Neural crest cell (in vitro differentiated cells): ENCODE measurements at regions not wholly inside any gene's neighbourhood (a gene's known extent, or its start where the extent isn't known, plus 50 kb on each side); places are given as distances from the start of the nearest gene placed in this dataset.

ENCODE experiments used
- DNase-seq: peaks from one replicate; pipeline ENCODE4 v3.0.0; 2021; ENCODE audit warnings: low read depth, mixed read lengths, low spot score
- H3K27ac Mint-ChIP-seq: one replicate; pipeline ENCODE4 v1.8.0; 2021; ENCODE audit warnings: mild to moderate bottlenecking, mixed read lengths; ENCODE audit not compliant: unreplicated experiment
- H3K27me3 Mint-ChIP-seq: 2 replicates; pipeline ENCODE4 v1.8.0; 2021; ENCODE audit warnings: low read depth, mild to moderate bottlenecking, mixed read lengths
- H3K36me3 Mint-ChIP-seq: 2 replicates; pipeline ENCODE4 v1.8.0; 2021; ENCODE audit warnings: low read depth, mild to moderate bottlenecking, mixed read lengths
- H3K4me1 Mint-ChIP-seq: 2 replicates; pipeline ENCODE4 v1.8.0; 2021; ENCODE audit warnings: mixed read lengths
- H3K4me3 Mint-ChIP-seq: one replicate; pipeline ENCODE4 v1.8.0; 2021; ENCODE audit warnings: mild to moderate bottlenecking, mixed read lengths
- H3K9me3 Mint-ChIP-seq: 2 replicates; pipeline ENCODE4 v1.8.0; 2021; ENCODE audit warnings: mixed read lengths
- TF ChIP-seq, protein P1 (sequence below): fragments of 200-600 bp; sonication (generic); conservative IDR thresholded peaks from 2 replicates; pipeline ENCODE4 v1.5.0; 2021; ENCODE audit warnings: antibody characterized with exemption, mild to moderate bottlenecking

DNA sequence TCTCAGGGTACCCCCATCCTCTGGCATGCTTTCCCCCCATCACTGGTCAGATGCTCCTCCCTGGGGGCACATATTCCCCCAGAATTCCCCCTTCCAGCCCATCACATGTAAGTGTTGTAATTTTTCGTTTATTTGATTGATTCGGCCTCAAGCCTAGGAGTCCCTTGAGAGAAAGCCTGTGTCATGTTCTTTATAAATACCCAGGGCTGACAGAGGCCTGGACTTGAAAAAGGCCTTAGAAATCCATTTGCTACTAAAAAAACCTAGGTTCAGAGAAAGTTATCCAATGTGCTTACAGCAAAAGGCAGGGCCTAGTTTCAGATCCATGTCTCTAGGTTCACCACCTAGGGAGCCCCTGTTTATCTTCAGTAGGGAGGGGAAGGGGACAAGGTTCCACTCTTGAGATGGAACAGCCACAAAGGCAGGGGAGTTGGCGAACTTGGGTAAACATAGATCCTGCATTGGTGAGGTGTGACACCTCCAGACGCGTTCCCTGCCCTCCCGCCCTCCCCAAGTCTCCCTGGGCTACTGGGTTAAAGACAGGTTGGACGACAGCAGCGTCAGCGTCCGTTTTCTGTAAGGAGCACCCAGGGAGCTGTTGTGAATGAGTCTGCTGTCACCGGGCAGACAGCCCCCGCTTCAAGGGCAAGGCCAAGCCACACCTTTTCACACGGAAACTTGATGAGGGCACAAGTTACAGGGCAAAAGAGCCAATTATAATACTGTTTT, 147.8 kb downstream of the EN1 start:
- H3K27me3 Mint-ChIP-seq = peaks cover 17% of the 10 kb centered on the region
- no peak for DNase-seq
- H3K9me3 Mint-ChIP-seq = peaks cover 7% of the 10 kb centered on the region
- no peaks in the 10 kb centered on the region for H3K36me3 Mint-ChIP-seq
- H3K4me1 Mint-ChIP-seq = no peaks in the 10 kb centered on the region
- TF ChIP-seq, protein P1, sequence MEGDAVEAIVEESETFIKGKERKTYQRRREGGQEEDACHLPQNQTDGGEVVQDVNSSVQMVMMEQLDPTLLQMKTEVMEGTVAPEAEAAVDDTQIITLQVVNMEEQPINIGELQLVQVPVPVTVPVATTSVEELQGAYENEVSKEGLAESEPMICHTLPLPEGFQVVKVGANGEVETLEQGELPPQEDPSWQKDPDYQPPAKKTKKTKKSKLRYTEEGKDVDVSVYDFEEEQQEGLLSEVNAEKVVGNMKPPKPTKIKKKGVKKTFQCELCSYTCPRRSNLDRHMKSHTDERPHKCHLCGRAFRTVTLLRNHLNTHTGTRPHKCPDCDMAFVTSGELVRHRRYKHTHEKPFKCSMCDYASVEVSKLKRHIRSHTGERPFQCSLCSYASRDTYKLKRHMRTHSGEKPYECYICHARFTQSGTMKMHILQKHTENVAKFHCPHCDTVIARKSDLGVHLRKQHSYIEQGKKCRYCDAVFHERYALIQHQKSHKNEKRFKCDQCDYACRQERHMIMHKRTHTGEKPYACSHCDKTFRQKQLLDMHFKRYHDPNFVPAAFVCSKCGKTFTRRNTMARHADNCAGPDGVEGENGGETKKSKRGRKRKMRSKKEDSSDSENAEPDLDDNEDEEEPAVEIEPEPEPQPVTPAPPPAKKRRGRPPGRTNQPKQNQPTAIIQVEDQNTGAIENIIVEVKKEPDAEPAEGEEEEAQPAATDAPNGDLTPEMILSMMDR = no peak
- no peak overlapping the region for H3K4me3 Mint-ChIP-seq
- H3K27ac Mint-ChIP-seq = no peak overlapping the region

DNA sequence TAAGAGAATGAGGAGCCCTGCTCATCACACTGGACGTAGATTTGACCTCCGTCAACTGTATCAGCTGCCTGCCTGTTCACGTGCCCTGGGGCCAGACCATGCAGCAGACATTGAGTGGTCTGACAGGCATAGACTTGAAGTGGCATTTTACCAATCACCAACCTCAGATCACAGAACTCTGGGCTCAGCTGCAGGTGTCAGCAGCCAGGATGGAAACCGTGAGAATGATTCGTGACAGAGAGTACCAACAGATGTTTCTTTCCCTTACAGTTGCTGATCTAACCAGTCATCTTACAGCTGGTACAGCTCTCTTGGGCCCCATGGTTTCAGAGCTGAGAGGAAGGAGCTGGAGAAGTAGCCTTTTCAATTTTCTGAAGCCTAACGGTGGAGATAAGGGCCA, 148.9 kb downstream of the EN1 start:
- Mint-ChIP-seq H3K27me3 (peaks cover 8% of the 10 kb centered on the region), H3K9me3 (peaks cover 7% of the 10 kb centered on the region), H3K4me3 (no peak overlapping the region), H3K36me3 (no peaks in the 10 kb centered on the region), H3K4me1 (peaks cover 3% of the 10 kb centered on the region), H3K27ac (no peak overlapping the region)
- TF ChIP-seq, protein P1 = no peak
- no peak for DNase-seq

DNA sequence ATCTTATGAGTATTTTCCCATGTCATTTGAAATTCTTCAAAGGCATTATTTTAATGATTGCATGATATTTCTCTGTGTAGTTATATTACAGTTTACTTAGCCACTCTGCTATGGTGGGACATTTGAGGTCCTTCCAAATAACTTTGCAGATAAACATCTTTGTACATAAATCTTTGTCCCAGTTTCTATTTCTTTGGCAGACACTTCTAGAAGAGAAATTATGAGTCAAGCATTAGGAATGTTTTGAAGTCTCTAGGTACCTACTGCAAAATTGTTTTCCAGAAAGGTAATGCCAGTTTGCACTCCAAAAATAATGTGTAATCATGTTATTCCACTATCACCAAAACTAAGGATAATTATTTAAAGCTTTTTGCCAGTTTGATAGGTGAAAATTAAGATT, 149.7 kb downstream of the EN1 start:
- peaks cover 7% of the 10 kb centered on the region for H3K9me3 Mint-ChIP-seq
- TF ChIP-seq, protein P1 = no peak
- no peak overlapping the region for H3K4me3 Mint-ChIP-seq
- H3K4me1 Mint-ChIP-seq = peaks cover 5% of the 10 kb centered on the region
- peaks cover 5% of the 10 kb centered on the region for H3K27me3 Mint-ChIP-seq
- no peaks in the 10 kb centered on the region for H3K36me3 Mint-ChIP-seq
- H3K27ac Mint-ChIP-seq = no peak overlapping the region
- DNase-seq = no peak

DNA sequence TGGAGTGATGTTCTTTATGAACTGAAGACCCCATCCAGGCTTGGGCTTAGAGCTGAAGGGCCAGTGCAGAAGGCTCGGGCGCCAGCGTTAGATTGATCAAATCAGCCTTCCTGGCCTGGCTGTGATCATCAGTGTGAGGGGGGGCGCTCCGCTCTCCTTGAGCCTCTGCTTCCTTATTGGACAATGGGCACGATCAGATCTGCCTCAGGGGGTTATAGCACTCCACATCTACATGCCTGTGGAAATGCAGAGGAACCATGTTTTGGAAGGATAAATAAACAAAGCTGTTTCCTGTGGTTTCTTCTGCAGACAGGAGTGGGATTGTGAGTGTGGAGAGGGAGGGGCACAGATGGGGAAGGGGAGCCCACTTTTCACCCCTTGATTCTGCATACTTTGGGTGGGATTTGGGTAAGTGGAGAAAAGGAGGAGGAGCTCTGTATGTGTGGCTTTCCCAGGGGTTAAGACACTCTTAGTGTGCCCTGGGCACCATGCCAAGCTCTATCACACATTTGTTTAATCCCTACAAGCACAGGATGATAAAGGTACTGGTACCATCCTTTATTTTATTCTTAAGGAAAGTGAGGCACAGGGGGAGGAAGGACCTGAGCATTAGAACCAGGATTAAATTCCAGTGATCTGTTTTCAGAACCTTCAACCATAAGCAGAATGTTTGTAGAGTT, 150.5 kb downstream of the EN1 start:
- no peaks in the 10 kb centered on the region for H3K36me3 Mint-ChIP-seq
- no peak overlapping the region for H3K4me3 Mint-ChIP-seq
- TF ChIP-seq, protein P1 = no peak
- DNase-seq = no peak
- peaks cover 3% of the 10 kb centered on the region for H3K27me3 Mint-ChIP-seq
- peaks cover 5% of the 10 kb centered on the region for H3K4me1 Mint-ChIP-seq
- no peak overlapping the region for H3K27ac Mint-ChIP-seq
- peaks cover 7% of the 10 kb centered on the region for H3K9me3 Mint-ChIP-seq

DNA sequence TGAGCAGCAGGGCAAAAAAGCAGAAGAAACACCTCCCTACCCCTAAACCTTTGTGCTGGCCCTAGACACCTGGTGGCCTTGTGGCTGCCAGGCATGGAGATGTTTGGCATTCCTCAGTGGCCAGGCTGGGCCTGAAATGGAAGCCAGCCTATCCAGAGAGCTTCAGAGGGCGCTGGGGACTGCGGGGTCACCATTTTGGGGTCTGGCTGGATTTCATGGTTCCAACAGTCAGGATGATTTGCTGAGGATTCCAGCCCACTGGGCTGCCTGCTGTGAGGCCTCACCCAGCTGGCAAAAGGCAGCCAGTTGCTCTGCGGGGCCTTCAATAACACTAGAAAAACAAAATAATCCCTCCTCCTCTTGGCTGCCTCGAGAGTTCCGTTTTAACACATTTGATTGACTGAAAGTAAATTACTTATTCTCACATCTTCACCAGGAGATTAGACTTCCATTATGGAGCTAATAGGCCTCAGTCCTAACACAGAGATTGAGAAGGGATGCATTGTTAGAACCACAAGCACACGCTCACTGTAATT, 154.1 kb downstream of the EN1 start:
- Mint-ChIP-seq H3K27me3 (peaks cover 2% of the 10 kb centered on the region), H3K4me1 (peaks cover 5% of the 10 kb centered on the region), H3K9me3 (peaks cover 10% of the 10 kb centered on the region), H3K36me3 (no peaks in the 10 kb centered on the region), H3K27ac (no peak overlapping the region), H3K4me3 (no peak overlapping the region)
- TF ChIP-seq, protein P1 = no peak
- no peak for DNase-seq
